ENCODE measurements at regions not wholly inside any gene's neighbourhood (a gene's known extent, or its start where the extent isn't known, plus 50 kb on each side); places are given as distances from the start of the nearest gene placed in this dataset.

DNA sequence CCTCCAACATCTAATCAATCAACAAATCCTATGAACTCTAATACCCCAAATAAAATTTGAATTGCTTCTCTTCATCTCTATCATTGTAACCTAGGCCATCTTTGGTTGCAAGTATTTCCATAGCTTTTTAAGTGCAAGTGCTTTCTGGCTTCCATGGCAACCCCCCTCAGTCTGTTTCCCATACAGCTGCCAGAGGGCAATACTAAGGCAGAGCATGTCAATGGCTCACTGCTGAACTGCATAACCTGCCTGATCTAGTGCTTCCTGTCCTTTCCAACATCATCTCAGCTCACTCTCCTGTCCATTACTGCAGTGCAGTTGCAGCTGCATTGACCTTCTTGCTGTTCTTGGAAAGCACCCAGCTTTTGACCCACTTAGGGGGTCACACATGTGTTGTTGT is 198.4 kb downstream of the WNT5A start:
- no peaks in the 10 kb centered on the region for H3K36me3 ChIP-seq
- DNase-seq = no peak

DNA sequence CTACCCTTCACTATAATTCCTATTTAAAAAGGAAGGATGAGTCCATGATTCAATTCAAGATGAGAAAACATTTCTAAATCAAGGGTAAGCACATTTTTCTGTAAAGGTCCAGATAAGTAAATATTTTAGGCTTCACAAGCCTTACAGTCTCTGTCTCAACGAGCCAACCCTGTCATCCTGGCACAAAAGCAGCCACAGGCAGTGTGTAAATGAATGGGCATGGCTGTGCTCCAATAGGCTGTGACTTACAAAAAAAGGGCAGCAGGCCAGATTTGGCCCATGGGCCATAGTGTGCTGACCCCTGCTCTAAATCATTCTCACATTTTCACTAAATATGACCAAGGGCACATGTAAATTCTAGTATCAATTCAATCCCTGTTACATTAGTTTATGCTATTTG is 200.4 kb downstream of the WNT5A start:
- H3K27ac ChIP-seq = no peak overlapping the region
- no peaks in the 10 kb centered on the region for H3K4me1 ChIP-seq
- ATAC-seq (no peak), DNase-seq (no peak)
- H3K36me3 ChIP-seq = no peaks in the 10 kb centered on the region
- no peaks in the 10 kb centered on the region for H3K27me3 ChIP-seq (ENCODE audit: low read depth)
- no peaks in the 10 kb centered on the region for H3K9me3 ChIP-seq
- TF ChIP-seq, protein P1, sequence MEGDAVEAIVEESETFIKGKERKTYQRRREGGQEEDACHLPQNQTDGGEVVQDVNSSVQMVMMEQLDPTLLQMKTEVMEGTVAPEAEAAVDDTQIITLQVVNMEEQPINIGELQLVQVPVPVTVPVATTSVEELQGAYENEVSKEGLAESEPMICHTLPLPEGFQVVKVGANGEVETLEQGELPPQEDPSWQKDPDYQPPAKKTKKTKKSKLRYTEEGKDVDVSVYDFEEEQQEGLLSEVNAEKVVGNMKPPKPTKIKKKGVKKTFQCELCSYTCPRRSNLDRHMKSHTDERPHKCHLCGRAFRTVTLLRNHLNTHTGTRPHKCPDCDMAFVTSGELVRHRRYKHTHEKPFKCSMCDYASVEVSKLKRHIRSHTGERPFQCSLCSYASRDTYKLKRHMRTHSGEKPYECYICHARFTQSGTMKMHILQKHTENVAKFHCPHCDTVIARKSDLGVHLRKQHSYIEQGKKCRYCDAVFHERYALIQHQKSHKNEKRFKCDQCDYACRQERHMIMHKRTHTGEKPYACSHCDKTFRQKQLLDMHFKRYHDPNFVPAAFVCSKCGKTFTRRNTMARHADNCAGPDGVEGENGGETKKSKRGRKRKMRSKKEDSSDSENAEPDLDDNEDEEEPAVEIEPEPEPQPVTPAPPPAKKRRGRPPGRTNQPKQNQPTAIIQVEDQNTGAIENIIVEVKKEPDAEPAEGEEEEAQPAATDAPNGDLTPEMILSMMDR (IDR thresholded peaks at IDR 0.05) = no peak
- intact Hi-C loops (cut with DNase I) = no loop called here
- H3K4me3 ChIP-seq = no peak overlapping the region

More for the DNA sequence above, 198.4 kb downstream of the WNT5A start:
- ATAC-seq = no peak
- Histone ChIP-seq H3K4me1 (no peaks in the 10 kb centered on the region), H3K4me3 (no peak overlapping the region), H3K27me3 (ENCODE audit: low read depth) (no peaks in the 10 kb centered on the region), H3K27ac (no peak overlapping the region), H3K9me3 (no peaks in the 10 kb centered on the region)
- TF ChIP-seq, protein P1 (IDR thresholded peaks at IDR 0.05) = no peak
- intact Hi-C loops (cut with DNase I) = no loop called here

GRCh38 chr3:55285156-55285555 is 201.9 kb downstream of the WNT5A start:
- Histone ChIP-seq H3K4me1 (no peaks in the 10 kb centered on the region), H3K4me3 (no peak overlapping the region), H3K9me3 (no peaks in the 10 kb centered on the region), H3K27ac (no peak overlapping the region), H3K27me3 (ENCODE audit: low read depth) (no peaks in the 10 kb centered on the region), H3K36me3 (no peaks in the 10 kb centered on the region)
- ATAC-seq (no peak), DNase-seq (no peak)
- TF ChIP-seq, protein P1 (IDR thresholded peaks at IDR 0.05) = no peak
- intact Hi-C loops (cut with DNase I) = no loop called here

DNA sequence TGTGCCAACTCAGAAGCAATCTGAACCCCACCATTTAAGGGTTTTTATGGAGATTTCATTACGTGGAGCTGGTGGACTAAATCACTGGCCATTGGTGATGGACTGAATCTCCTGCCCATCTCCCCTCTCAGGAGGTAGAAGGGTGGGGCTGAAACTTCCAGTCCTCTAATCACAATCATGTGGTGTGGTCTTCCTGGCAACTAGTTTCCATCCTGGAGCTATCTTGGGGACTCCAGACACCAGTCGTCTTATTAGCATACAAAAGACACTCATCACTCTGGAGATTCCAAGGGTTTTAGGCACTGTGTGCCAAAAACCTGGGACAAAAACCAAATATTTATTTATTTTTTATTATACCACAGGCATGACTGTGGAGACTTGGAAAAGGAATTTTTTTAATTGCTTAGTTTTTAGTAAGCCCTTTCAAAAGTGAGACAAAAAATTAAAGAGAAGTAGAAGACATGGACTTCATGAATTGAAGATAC is 203.6 kb downstream of the WNT5A start:
- no peak overlapping the region for H3K27ac ChIP-seq
- no peaks in the 10 kb centered on the region for H3K9me3 ChIP-seq
- H3K27me3 ChIP-seq (ENCODE audit: low read depth) = no peaks in the 10 kb centered on the region
- no peak for DNase-seq
- no peak overlapping the region for H3K4me3 ChIP-seq
- no peak for ATAC-seq
- TF ChIP-seq, protein P1 (IDR thresholded peaks at IDR 0.05) = no peak
- H3K4me1 ChIP-seq = no peaks in the 10 kb centered on the region
- no peaks in the 10 kb centered on the region for H3K36me3 ChIP-seq
- intact Hi-C loops (cut with DNase I) = no loop called here

GRCh38 chr3:55282994-55283393 is 204.1 kb downstream of the WNT5A start:
- Histone ChIP-seq H3K36me3 (no peaks in the 10 kb centered on the region), H3K27ac (no peak overlapping the region), H3K27me3 (ENCODE audit: low read depth) (no peaks in the 10 kb centered on the region), H3K4me1 (no peaks in the 10 kb centered on the region), H3K4me3 (no peak overlapping the region), H3K9me3 (no peaks in the 10 kb centered on the region)
- DNase-seq (no peak), ATAC-seq (no peak)
- TF ChIP-seq, protein P1 (IDR thresholded peaks at IDR 0.05) = no peak
- intact Hi-C loops (cut with DNase I) = no loop called here
